ENCODE measurements at regions not wholly inside any gene's neighbourhood (a gene's known extent, or its start where the extent isn't known, plus 50 kb on each side); places are given as distances from the start of the nearest gene placed in this dataset.

GRCh38 chr2:104444392-104444791, 409.5 kb upstream of the POU3F3 start:
- TF ChIP-seq CTCF (IDR thresholded peaks at IDR 0.05; ENCODE audit: insufficient read depth, low read length) (no peak), POLR2AphosphoS5 (IDR thresholded peaks at IDR 0.05; ENCODE audit: low read depth) (no peak), GABPA (IDR thresholded peaks at IDR 0.05; ENCODE audit: low read depth) (no peak), SPI1 (IDR thresholded peaks at IDR 0.05; ENCODE audit: borderline replicate concordance, low read depth) (no peak), REST (IDR thresholded peaks at IDR 0.05; ENCODE audit: insufficient replicate concordance, low read depth) (no peak)

All from HL-60 (cell line).